GM12878 (cell line): ENCODE measurements at regions not wholly inside any gene's neighbourhood (a gene's known extent, or its start where the extent isn't known, plus 50 kb on each side); places are given as distances from the start of the nearest gene placed in this dataset.

Experiments used
- ATAC-seq: fragments of 200-7000 bp; cut with Tn5 transposase; 3 replicates; pipeline ENCODE4 v1.9.1; 2020; ENCODE audit warnings: mild to moderate bottlenecking, moderate library complexity
- BruUV-seq: library from RNA; stranded (reverse); fragments of 400-500 nt; replicated peaks from 2 replicates; lab custom pipeline; 2021; lab: Mats Ljungman, UMichigan
- CTCF ChIA-PET: fragments of 300-600 bp; sonication (Branson Sonifier 250); formaldehyde crosslinking; extraction: SDS; loops from one replicate; lab custom pipeline; 2021; ENCODE audit warnings: inconsistent platforms; lab: Yijun Ruan, JAX
- POLR2A ChIA-PET: fragments of 350-600 bp; formaldehyde crosslinking; extraction: SDS; loops from one replicate; lab custom pipeline; 2021; ENCODE audit warnings: inconsistent platforms; lab: Charles Lee
- RAD21 ChIA-PET: fragments of 300-600 bp; sonication (Branson Sonifier 250); formaldehyde crosslinking; loops from one replicate; lab custom pipeline; 2023; ENCODE audit warnings: antibody characterized with exemption; ENCODE audit not compliant: unreplicated experiment; lab: Charles Lee
- SMC1A ChIA-PET: fragments of 300-600 bp; sonication (Branson Sonifier 250); formaldehyde crosslinking; loops from one replicate; lab custom pipeline; 2023; ENCODE audit not compliant: unreplicated experiment, uncharacterized antibody; lab: Charles Lee
- DNase-seq: peaks from one replicate; pipeline ENCODE4 v3.0.0-alpha.2; 2011; ENCODE audit warnings: low read depth, low spot score
- FAIRE-seq: peaks from 3 replicates; lab custom pipeline; 2011; peaks lifted over from hg19 to GRCh38; lab: Jason Lieb, UNC
- H2AFZ ChIP-seq: 2 replicates; pipeline ENCODE4 v1.6.0; 2011; ENCODE audit warnings: low read depth, low read length, control low read depth; ENCODE audit not compliant: control insufficient read depth
- H3K27ac ChIP-seq: 2 replicates; pipeline ENCODE4 v1.5.1; 2011; ENCODE audit warnings: control low read depth; ENCODE audit not compliant: control insufficient read depth, insufficient read depth
- H3K27me3 ChIP-seq, 2 experiments: replicated peaks in 1 of 2; 2 replicates each; pipeline versions ENCODE4 v1.6.0 to v1.6.1; 2011; ENCODE audit warnings: low read length in 1 of 2; ENCODE audit not compliant: control insufficient read depth in 2 of 2, insufficient read depth in 2 of 2
- H3K36me3 ChIP-seq, 2 experiments: 2 replicates each; pipeline ENCODE4 v1.5.1; 2011; ENCODE audit warnings: low read length in 1 of 2; ENCODE audit not compliant: control insufficient read depth in 2 of 2, insufficient read depth in 2 of 2
- H3K4me1 ChIP-seq: 2 replicates; pipeline ENCODE4 v1.6.1; 2011; ENCODE audit warnings: mild to moderate bottlenecking, low read length, moderate library complexity, mixed read lengths; ENCODE audit not compliant: control insufficient read depth, insufficient read depth
- H3K4me2 ChIP-seq: 2 replicates; pipeline ENCODE4 v1.6.0; 2011; ENCODE audit warnings: control low read depth; ENCODE audit not compliant: control insufficient read depth, insufficient read depth
- H3K4me3 ChIP-seq: fragments of 200-600 bp; sonication (generic); 2 replicates; pipeline ENCODE4 v1.5.1; 2016
- H3K79me2 ChIP-seq: 2 replicates; pipeline ENCODE4 v1.6.0; 2011; ENCODE audit warnings: low read length; ENCODE audit not compliant: control insufficient read depth, insufficient read depth
- H3K9ac ChIP-seq: 2 replicates; pipeline ENCODE4 v1.8.0; 2011; ENCODE audit warnings: low read length, control low read depth, mixed read lengths; ENCODE audit not compliant: control insufficient read depth, insufficient read depth
- H3K9me3 ChIP-seq: replicated peaks from 3 replicates; pipeline ENCODE4 v1.5.1; 2011; ENCODE audit warnings: mild to moderate bottlenecking, low read length; ENCODE audit not compliant: control insufficient read depth, insufficient read depth
- H4K20me1 ChIP-seq: 2 replicates; pipeline ENCODE4 v1.6.0; 2011; ENCODE audit not compliant: control insufficient read depth, insufficient read depth
- BHLHE40 ChIP-seq, 2 experiments: fragments of 450-650 bp in 1 of 2; IDR thresholded peaks; 2 replicates each; pipeline ENCODE4 v1.6.1; 2011 to 2017; ENCODE audit warnings: low read depth in 2 of 2, borderline replicate concordance in 1 of 2, improper control_type of control experiment in 1 of 2, low read length in 1 of 2, mild to moderate bottlenecking in 1 of 2
- CREM ChIP-seq: IDR thresholded peaks from 2 replicates; pipeline ENCODE4 v1.6.1; 2014; ENCODE audit warnings: antibody characterized with exemption, low read depth
- ESRRA ChIP-seq: IDR thresholded peaks from 2 replicates; pipeline ENCODE4 v1.6.1; 2012; ENCODE audit warnings: mild to moderate bottlenecking, low read length, improper control_type of control experiment
- MYB ChIP-seq: fragments of 150-350 bp; IDR thresholded peaks from 2 replicates; pipeline ENCODE4 v1.6.1; 2014; ENCODE audit warnings: mild to moderate bottlenecking, low read depth, low read length, borderline replicate concordance
- PML ChIP-seq: IDR thresholded peaks from 2 replicates; pipeline ENCODE4 v1.6.1; 2012; ENCODE audit warnings: low read length, inconsistent platforms
- RCOR1 ChIP-seq: conservative IDR thresholded peaks from 2 replicates; pipeline ENCODE4 v1.6.1; 2012; ENCODE audit warnings: low read depth, low read length, improper control_type of control experiment
- TCF7 ChIP-seq: IDR thresholded peaks from 2 replicates; pipeline ENCODE4 v1.6.1; 2014; ENCODE audit warnings: antibody characterized with exemption, borderline replicate concordance
- USF1 ChIP-seq: IDR thresholded peaks from 2 replicates; pipeline ENCODE4 v1.6.1; 2011; ENCODE audit warnings: borderline replicate concordance, low read depth, mild to moderate bottlenecking, moderate library complexity, mixed read lengths, low read length; ENCODE audit not compliant: insufficient read depth; ENCODE audit errors: extremely low read length
- WGBS: methylation state at CpG from one replicate; pipeline ENCODE4 v1.1.6; 2016; ENCODE audit warnings: low lambda C conversion rate; ENCODE audit not compliant: insufficient replicate concordance, insufficient coverage; ENCODE audit errors: missing lambda C conversion rate; 5-methylcytosine and 5-hydroxymethylcytosine counted together
- in situ Hi-C: fragments of 300-500 bp; cut with MboI; formaldehyde crosslinking; loops from 9 replicates; pipeline ENCODE4 v1.14.3; 2018; ENCODE audit warnings: mixed read lengths
- intact Hi-C: fragments of 100-400 bp; cut with micrococcal nuclease; formaldehyde crosslinking; loops from one replicate; pipeline ENCODE4 v1.14.2; 2022; ENCODE audit not compliant: unreplicated experiment
- TF ChIP-seq, protein P1 (sequence below): fragments of 450-650 bp; IDR thresholded peaks from 2 replicates; pipeline ENCODE4 v1.6.1; 2016; ENCODE audit warnings: mild to moderate bottlenecking, moderate library complexity, borderline replicate concordance

- 0% methylated on average over 1 of the region's 1 CpG for WGBS
- RAD21 ChIA-PET = no interaction called here
- TF ChIP-seq MYB (no peak), TCF7 (no peak), ESRRA (no peak), USF1 (no peak), RCOR1 (no peak), PML (no peak), BHLHE40 (IDR thresholded peaks at IDR 0.05; ENCODE audit: borderline replicate concordance in 1 of 2, low read depth in 2 of 2, low read length in 1 of 2) (no peak), CREM (no peak)
- TF ChIP-seq, protein P1, sequence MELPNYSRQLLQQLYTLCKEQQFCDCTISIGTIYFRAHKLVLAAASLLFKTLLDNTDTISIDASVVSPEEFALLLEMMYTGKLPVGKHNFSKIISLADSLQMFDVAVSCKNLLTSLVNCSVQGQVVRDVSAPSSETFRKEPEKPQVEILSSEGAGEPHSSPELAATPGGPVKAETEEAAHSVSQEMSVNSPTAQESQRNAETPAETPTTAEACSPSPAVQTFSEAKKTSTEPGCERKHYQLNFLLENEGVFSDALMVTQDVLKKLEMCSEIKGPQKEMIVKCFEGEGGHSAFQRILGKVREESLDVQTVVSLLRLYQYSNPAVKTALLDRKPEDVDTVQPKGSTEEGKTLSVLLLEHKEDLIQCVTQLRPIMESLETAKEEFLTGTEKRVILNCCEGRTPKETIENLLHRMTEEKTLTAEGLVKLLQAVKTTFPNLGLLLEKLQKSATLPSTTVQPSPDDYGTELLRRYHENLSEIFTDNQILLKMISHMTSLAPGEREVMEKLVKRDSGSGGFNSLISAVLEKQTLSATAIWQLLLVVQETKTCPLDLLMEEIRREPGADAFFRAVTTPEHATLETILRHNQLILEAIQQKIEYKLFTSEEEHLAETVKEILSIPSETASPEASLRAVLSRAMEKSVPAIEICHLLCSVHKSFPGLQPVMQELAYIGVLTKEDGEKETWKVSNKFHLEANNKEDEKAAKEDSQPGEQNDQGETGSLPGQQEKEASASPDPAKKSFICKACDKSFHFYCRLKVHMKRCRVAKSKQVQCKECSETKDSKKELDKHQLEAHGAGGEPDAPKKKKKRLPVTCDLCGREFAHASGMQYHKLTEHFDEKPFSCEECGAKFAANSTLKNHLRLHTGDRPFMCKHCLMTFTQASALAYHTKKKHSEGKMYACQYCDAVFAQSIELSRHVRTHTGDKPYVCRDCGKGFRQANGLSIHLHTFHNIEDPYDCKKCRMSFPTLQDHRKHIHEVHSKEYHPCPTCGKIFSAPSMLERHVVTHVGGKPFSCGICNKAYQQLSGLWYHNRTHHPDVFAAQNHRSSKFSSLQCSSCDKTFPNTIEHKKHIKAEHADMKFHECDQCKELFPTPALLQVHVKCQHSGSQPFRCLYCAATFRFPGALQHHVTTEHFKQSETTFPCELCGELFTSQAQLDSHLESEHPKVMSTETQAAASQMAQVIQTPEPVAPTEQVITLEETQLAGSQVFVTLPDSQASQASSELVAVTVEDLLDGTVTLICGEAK = no peak
- FAIRE-seq (no peak), DNase-seq (no peak), ATAC-seq (no peak)
- intact Hi-C loops (no loop called here), in situ Hi-C loops (no loop called here)
- H3K4me3 ChIP-seq = no peak overlapping the region
- CTCF ChIA-PET = no interaction called here
- no peak overlapping the region for H3K9ac ChIP-seq
- H3K36me3 ChIP-seq = no peaks in the 10 kb centered on the region
- no peaks in the 10 kb centered on the region for H3K27me3 ChIP-seq
- SMC1A ChIA-PET = no interaction called here
- no peak overlapping the region for H3K27ac ChIP-seq
- H3K79me2 ChIP-seq = no peaks in the 10 kb centered on the region
- H3K4me1 ChIP-seq = no peaks in the 10 kb centered on the region
- no peaks in the 10 kb centered on the region for H4K20me1 ChIP-seq
- H3K4me2 ChIP-seq = no peak overlapping the region
- BruUV-seq = no TSS peak
- H3K9me3 ChIP-seq = no peaks in the 10 kb centered on the region
- POLR2A ChIA-PET = no interaction called here
- H2AFZ ChIP-seq = no peak overlapping the region
Measured at GRCh38 chr1:189226779-189227178, 1250.9 kb downstream of the BRINP3 start.
